Colonic mucosa (tissue), 4 donors: ENCODE measurements at regions not wholly inside any gene's neighbourhood (a gene's known extent, or its start where the extent isn't known, plus 50 kb on each side); places are given as distances from the start of the nearest gene placed in this dataset.

ENCODE experiments used
- DNase-seq: peaks from one replicate; pipeline ENCODE4 v3.0.0-alpha.2; 2020
- H3K27ac ChIP-seq: fragments of 200-600 bp; one replicate; pipeline ENCODE4 v1.8.0; 2021
- H3K27me3 ChIP-seq: fragments of 200-600 bp; one replicate; pipeline ENCODE4 v1.8.0; 2021
- H3K36me3 ChIP-seq: fragments of 200-600 bp; one replicate; pipeline ENCODE4 v1.8.0; 2021
- H3K4me1 ChIP-seq: fragments of 200-600 bp; one replicate; pipeline ENCODE4 v1.8.0; 2021; ENCODE audit warnings: mild to moderate bottlenecking
- H3K4me3 ChIP-seq: fragments of 200-600 bp; one replicate; pipeline ENCODE4 v1.8.0; 2021
- H3K9ac ChIP-seq, 2 donors: one replicate each; pipeline ENCODE4 v1.7.0; 2013; ENCODE audit warnings: control low read depth in 2 of 2, low read depth in 2 of 2, low read length in 2 of 2
- H3K9me3 ChIP-seq: fragments of 200-600 bp; one replicate; pipeline ENCODE4 v1.8.0; 2021
- intact Hi-C: fragments of 100-400 bp; cut with DNase I; formaldehyde crosslinking; loops from one replicate; pipeline ENCODE4 v1.14.1; 2022
- TF ChIP-seq, protein P1 (sequence below): fragments of 200-600 bp; IDR thresholded peaks from one replicate; pipeline ENCODE4 v1.8.0; 2022; ENCODE audit warnings: antibody characterized with exemption, mild to moderate bottlenecking
- donor health status: healthy.
- donor health status: DM: no; HTN: no; CAD: no.
- donor health status: DM: no; HTN: no; CAD: no.

DNA sequence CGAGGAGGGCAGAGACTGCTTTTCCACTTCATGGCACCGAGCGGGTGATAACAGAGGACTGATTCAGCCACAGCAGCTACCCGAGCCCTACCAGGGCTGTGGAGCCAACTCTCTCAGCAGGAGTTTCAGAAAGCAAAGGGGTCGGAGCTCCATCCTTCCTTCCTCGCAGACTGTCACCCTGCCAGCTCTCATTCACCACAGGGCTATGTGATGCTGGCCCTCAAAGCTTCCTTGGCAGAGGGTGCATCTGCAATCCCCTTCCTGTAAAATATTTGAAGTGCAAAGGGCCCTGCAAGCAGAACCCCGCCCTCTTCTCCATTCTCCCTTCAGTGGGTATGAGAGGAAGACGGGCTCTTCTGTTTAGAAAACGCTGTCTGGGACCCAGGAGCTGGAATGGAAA lies 105.3 kb upstream of the LYZL2 start:
- Histone ChIP-seq H3K4me1 (no peaks in the 10 kb centered on the region), H3K27me3 (no peaks in the 10 kb centered on the region), H3K4me3 (no peak overlapping the region), H3K36me3 (no peaks in the 10 kb centered on the region), H3K9me3 (no peaks in the 10 kb centered on the region), H3K9ac (no peak overlapping the region), H3K27ac (no peak overlapping the region)
- intact Hi-C loops: no loop called here
- DNase-seq: no peak
- TF ChIP-seq, protein P1, sequence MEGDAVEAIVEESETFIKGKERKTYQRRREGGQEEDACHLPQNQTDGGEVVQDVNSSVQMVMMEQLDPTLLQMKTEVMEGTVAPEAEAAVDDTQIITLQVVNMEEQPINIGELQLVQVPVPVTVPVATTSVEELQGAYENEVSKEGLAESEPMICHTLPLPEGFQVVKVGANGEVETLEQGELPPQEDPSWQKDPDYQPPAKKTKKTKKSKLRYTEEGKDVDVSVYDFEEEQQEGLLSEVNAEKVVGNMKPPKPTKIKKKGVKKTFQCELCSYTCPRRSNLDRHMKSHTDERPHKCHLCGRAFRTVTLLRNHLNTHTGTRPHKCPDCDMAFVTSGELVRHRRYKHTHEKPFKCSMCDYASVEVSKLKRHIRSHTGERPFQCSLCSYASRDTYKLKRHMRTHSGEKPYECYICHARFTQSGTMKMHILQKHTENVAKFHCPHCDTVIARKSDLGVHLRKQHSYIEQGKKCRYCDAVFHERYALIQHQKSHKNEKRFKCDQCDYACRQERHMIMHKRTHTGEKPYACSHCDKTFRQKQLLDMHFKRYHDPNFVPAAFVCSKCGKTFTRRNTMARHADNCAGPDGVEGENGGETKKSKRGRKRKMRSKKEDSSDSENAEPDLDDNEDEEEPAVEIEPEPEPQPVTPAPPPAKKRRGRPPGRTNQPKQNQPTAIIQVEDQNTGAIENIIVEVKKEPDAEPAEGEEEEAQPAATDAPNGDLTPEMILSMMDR: no peak

DNA sequence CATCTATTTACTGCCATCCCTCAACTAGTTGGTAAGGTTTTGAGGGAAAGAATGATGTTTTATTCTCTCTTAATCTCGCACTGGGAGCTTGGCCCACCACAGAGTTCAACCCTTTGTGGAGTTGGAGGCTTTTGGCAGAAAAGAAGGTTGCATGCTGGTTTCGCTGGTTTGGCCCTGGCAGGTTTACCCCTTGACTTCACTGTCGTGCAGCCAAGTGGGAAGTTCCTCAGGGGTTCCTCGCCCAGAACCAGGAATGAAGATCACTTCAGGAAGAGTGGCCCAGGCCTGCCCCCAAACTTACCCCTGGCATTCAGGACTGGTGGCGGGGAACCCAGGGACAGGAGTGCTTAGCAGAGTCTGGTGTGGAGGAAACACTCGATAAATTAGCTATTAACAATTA lies 103.1 kb upstream of the LYZL2 start:
- Histone ChIP-seq H3K27me3 (no peaks in the 10 kb centered on the region), H3K36me3 (no peaks in the 10 kb centered on the region), H3K4me1 (no peaks in the 10 kb centered on the region), H3K4me3 (no peak overlapping the region), H3K9me3 (no peaks in the 10 kb centered on the region), H3K27ac (no peak overlapping the region), H3K9ac (no peak overlapping the region)
- TF ChIP-seq, protein P1: no peak
- intact Hi-C loops: no loop called here
- DNase-seq: no peak

DNA sequence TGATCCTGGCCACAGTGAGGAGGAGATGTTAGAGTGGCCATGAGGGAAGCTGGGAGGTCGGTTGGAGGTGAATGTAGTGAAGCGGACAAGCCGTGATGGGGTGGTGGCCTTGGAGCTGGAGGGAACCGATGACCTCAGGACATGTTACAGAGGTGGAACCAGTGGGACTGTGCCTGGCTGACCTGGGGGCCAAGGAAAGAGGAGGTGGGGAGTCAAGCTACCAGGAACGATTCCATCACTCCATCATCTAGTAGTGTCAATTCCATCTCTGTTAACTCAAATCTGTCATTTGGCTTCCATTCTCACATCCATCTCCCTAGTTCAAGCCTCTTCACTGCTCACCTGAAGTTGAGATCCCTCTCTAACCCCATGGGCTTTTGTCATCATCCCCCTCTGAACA lies 102.4 kb upstream of the LYZL2 start:
- intact Hi-C loops: no loop called here

DNA sequence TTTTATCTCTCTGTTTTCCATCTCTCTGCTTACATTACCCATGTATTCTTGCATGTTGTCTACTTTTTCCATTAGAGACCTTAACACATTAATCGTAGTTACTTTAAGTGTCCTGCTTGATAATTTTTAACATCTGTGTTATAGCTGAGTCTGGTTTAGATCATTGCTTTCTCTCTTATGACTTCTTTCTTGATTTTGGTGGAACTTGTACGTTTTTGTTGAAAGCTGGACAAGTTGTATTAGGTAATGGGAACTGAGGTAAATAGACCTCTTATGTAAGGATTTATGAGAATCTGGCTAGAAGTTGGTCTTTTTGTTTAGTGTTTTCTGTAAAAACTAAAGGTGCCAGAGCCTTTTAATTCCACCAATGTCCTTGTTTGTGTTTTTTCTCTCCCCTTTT lies 100.8 kb upstream of the LYZL2 start:
- Histone ChIP-seq H3K4me1 (no peaks in the 10 kb centered on the region), H3K36me3 (no peaks in the 10 kb centered on the region), H3K9ac (no peak overlapping the region), H3K9me3 (no peaks in the 10 kb centered on the region), H3K4me3 (no peak overlapping the region), H3K27ac (no peak overlapping the region), H3K27me3 (no peaks in the 10 kb centered on the region)
- no peak for DNase-seq
- intact Hi-C loops: no loop called here
- TF ChIP-seq, protein P1: no peak

More for the DNA sequence above, 102.4 kb upstream of the LYZL2 start:
- DNase-seq: no peak
- H3K4me1 ChIP-seq: no peaks in the 10 kb centered on the region
- TF ChIP-seq, protein P1: no peak
- no peaks in the 10 kb centered on the region for H3K9me3 ChIP-seq
- no peaks in the 10 kb centered on the region for H3K27me3 ChIP-seq
- no peak overlapping the region for H3K27ac ChIP-seq
- H3K9ac ChIP-seq: no peak overlapping the region
- no peaks in the 10 kb centered on the region for H3K36me3 ChIP-seq
- no peak overlapping the region for H3K4me3 ChIP-seq

DNA sequence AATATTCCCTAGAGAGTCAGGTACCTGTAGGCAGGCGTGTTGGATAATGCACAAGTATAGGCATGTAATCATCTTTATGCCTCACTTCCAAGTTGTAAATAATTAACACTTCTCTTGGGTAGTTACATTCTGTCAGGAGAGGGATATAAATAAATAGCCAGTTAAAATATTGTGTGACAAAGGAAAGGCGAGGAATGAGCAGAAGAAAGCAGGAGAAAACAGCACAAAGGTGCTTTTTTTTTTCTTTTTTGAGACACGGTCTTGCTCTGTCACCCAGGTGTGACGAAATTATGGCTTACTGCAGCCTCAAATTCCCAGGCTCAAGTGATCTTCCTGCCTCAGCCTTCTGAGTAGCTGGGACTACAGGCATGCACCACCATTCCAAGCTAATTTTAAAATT lies 99.2 kb upstream of the LYZL2 start:
- H3K4me3 ChIP-seq: no peak overlapping the region
- no peak for DNase-seq
- no peaks in the 10 kb centered on the region for H3K36me3 ChIP-seq
- H3K9ac ChIP-seq: no peak overlapping the region
- no peaks in the 10 kb centered on the region for H3K9me3 ChIP-seq
- H3K27me3 ChIP-seq: no peaks in the 10 kb centered on the region
- intact Hi-C loops: no loop called here
- H3K4me1 ChIP-seq: no peaks in the 10 kb centered on the region
- H3K27ac ChIP-seq: no peak overlapping the region
- TF ChIP-seq, protein P1: no peak

DNA sequence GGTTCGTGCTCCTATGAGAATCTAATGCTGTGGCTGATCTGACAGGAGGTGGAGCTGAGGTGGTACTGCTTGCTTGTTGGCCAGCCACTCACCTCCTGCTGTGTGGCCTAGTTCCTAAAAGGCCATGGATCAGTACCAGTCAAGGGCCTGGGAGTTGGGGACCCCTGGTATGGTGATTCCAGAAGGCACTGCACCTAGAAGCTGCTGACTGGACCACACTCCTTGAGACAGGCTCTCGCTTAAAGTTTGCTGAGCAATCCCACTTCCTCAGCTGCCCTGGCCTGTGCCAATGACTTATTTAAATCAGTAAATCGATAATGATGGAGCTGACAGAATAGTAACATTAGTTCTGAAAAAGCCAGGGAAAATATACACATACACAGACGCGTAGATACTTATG lies 98.6 kb upstream of the LYZL2 start:
- DNase-seq: no peak
- Histone ChIP-seq H3K4me3 (no peak overlapping the region), H3K4me1 (no peaks in the 10 kb centered on the region), H3K27ac (no peak overlapping the region), H3K27me3 (no peaks in the 10 kb centered on the region), H3K9me3 (no peaks in the 10 kb centered on the region), H3K9ac (no peak overlapping the region), H3K36me3 (no peaks in the 10 kb centered on the region)
- TF ChIP-seq, protein P1: no peak
- intact Hi-C loops: no loop called here
